H9 (cell line): ENCODE measurements at regions not wholly inside any gene's neighbourhood (a gene's known extent, or its start where the extent isn't known, plus 50 kb on each side); places are given as distances from the start of the nearest gene placed in this dataset.

Source experiments
- DNase-seq: peaks from one replicate; pipeline ENCODE4 v3.0.0-alpha.2; 2017
- H2AFZ ChIP-seq: one replicate; pipeline ENCODE4 v1.6.1; 2013; ENCODE audit warnings: mild to moderate bottlenecking, low read length, control low read depth, moderate library complexity
- H2AK5ac ChIP-seq: 2 replicates; pipeline ENCODE4 v1.6.1; 2013; ENCODE audit warnings: low read length, control low read depth, mixed read lengths; ENCODE audit not compliant: insufficient read length
- H2BK120ac ChIP-seq: one replicate; pipeline ENCODE4 v1.6.1; 2013; ENCODE audit warnings: low read depth, mild to moderate bottlenecking, low read length, control low read depth, inconsistent platforms; ENCODE audit not compliant: poor library complexity, severe bottlenecking
- H2BK12ac ChIP-seq: 2 replicates; pipeline ENCODE4 v1.6.1; 2013; ENCODE audit warnings: low read length, control low read depth, mixed read lengths, low read depth; ENCODE audit not compliant: insufficient read length
- H2BK15ac ChIP-seq: 2 replicates; pipeline ENCODE4 v1.6.1; 2013; ENCODE audit warnings: low read depth, low read length, control low read depth
- H2BK20ac ChIP-seq: one replicate; pipeline ENCODE4 v1.6.1; 2013; ENCODE audit warnings: low read depth, mild to moderate bottlenecking, low read length, control low read depth, inconsistent platforms; ENCODE audit not compliant: poor library complexity, severe bottlenecking
- H2BK5ac ChIP-seq: 2 replicates; pipeline ENCODE4 v1.6.1; 2013; ENCODE audit warnings: low read length, control low read depth, mixed read lengths; ENCODE audit not compliant: insufficient read length
- H3K14ac ChIP-seq: 2 replicates; pipeline ENCODE4 v1.6.1; 2013; ENCODE audit warnings: low read length, control low read depth; ENCODE audit not compliant: insufficient read depth
- H3K18ac ChIP-seq: 2 replicates; pipeline ENCODE4 v1.6.1; 2013; ENCODE audit warnings: low read depth, mild to moderate bottlenecking, mixed read lengths, low read length, control low read depth; ENCODE audit not compliant: insufficient read length
- H3K23ac ChIP-seq: 2 replicates; pipeline ENCODE4 v1.6.1; 2013; ENCODE audit warnings: low read length, control low read depth, mixed read lengths, low read depth; ENCODE audit not compliant: insufficient read length
- H3K23me2 ChIP-seq: 2 replicates; pipeline ENCODE4 v1.6.1; 2013; ENCODE audit warnings: low read depth, mild to moderate bottlenecking, mixed read lengths, low read length, control low read depth; ENCODE audit not compliant: insufficient read length, poor library complexity, severe bottlenecking
- H3K27ac ChIP-seq: 2 replicates; pipeline ENCODE4 v1.5.1; 2013; ENCODE audit warnings: low read length, control low read depth, mixed read lengths, low read depth; ENCODE audit not compliant: insufficient read length
- H3K27me3 ChIP-seq: 2 replicates; pipeline ENCODE4 v1.6.1; 2013; ENCODE audit warnings: low read length, control low read depth, inconsistent platforms; ENCODE audit not compliant: insufficient read depth
- H3K4ac ChIP-seq: 2 replicates; pipeline ENCODE4 v1.6.1; 2013; ENCODE audit warnings: low read depth, mild to moderate bottlenecking, control low read depth, inconsistent platforms, low read length, moderate library complexity
- H3K4me1 ChIP-seq: 2 replicates; pipeline ENCODE4 v1.6.1; 2013; ENCODE audit warnings: low read length, control low read depth, inconsistent platforms; ENCODE audit not compliant: insufficient read depth
- H3K4me2 ChIP-seq: 2 replicates; pipeline ENCODE4 v1.6.1; 2013; ENCODE audit warnings: low read length, control low read depth, mixed read lengths; ENCODE audit not compliant: insufficient read length, insufficient read depth
- H3K56ac ChIP-seq: 2 replicates; pipeline ENCODE4 v1.6.1; 2013; ENCODE audit warnings: low read depth, mild to moderate bottlenecking, mixed read lengths, low read length, control low read depth; ENCODE audit not compliant: insufficient read length
- H3K79me1 ChIP-seq: 2 replicates; pipeline ENCODE4 v1.6.1; 2013; ENCODE audit warnings: low read depth, mild to moderate bottlenecking, moderate library complexity, low read length, control low read depth, inconsistent platforms; ENCODE audit not compliant: insufficient read depth, poor library complexity, severe bottlenecking
- H3K79me2 ChIP-seq: 2 replicates; pipeline ENCODE4 v1.6.1; 2013; ENCODE audit warnings: low read length, control low read depth, inconsistent platforms; ENCODE audit not compliant: insufficient read depth
- H3K9ac ChIP-seq: 2 replicates; pipeline ENCODE4 v1.6.1; 2013; ENCODE audit warnings: low read length, control low read depth, mixed read lengths; ENCODE audit not compliant: insufficient read length; ENCODE audit errors: extremely low read depth
- H3K9me3 ChIP-seq: one replicate; pipeline ENCODE4 v1.6.1; 2013; ENCODE audit warnings: low read depth, low read length, inconsistent platforms; ENCODE audit not compliant: control insufficient read depth
- H3T11ph ChIP-seq: one replicate; pipeline ENCODE4 v1.6.1; 2013; ENCODE audit warnings: mild to moderate bottlenecking, low read length, control low read depth, inconsistent platforms
- H4K20me1 ChIP-seq: one replicate; pipeline ENCODE4 v1.6.1; 2013; ENCODE audit not compliant: control insufficient read depth, insufficient read length, insufficient read depth
- H4K5ac ChIP-seq: 2 replicates; pipeline ENCODE4 v1.6.1; 2013; ENCODE audit warnings: low read depth, mild to moderate bottlenecking, mixed read lengths, low read length, control low read depth; ENCODE audit not compliant: insufficient read length
- H4K8ac ChIP-seq: replicated peaks from 2 replicates; pipeline ENCODE4 v1.6.1; 2013; ENCODE audit warnings: low read length, control low read depth, mixed read lengths, low read depth; ENCODE audit not compliant: insufficient read length
- H4K91ac ChIP-seq: 2 replicates; pipeline ENCODE4 v1.6.1; 2013; ENCODE audit warnings: low read depth, mild to moderate bottlenecking, moderate library complexity, mixed read lengths, low read length, control low read depth; ENCODE audit not compliant: insufficient read length
- H3K27ac Mint-ChIP-seq, 3 experiments: 2 replicates in 2 of 3; 3 replicates in 1 of 3; pipeline ENCODE4 v1.8.0; 2020 to 2021; ENCODE audit warnings: mixed read lengths in 3 of 3, mild to moderate bottlenecking in 1 of 3, moderate library complexity in 1 of 3
- H3K27me3 Mint-ChIP-seq: 2 replicates; pipeline ENCODE4 v1.8.0; 2021; ENCODE audit warnings: low read depth, mild to moderate bottlenecking, moderate library complexity, mixed read lengths
- H3K36me3 Mint-ChIP-seq, 3 experiments: 2 replicates in 2 of 3; 3 replicates in 1 of 3; pipeline ENCODE4 v1.8.0; 2020 to 2021; ENCODE audit warnings: low read depth in 3 of 3, mixed read lengths in 3 of 3; ENCODE audit not compliant: insufficient read depth in 1 of 3
- H3K4me1 Mint-ChIP-seq, 2 experiments: 2 replicates each; pipeline ENCODE4 v1.8.0; 2020; ENCODE audit warnings: mixed read lengths in 2 of 2
- H3K4me3 Mint-ChIP-seq, 2 experiments: 2 replicates in 1 of 2; 3 replicates in 1 of 2; pipeline ENCODE4 v1.8.0; 2020 to 2021; ENCODE audit warnings: mild to moderate bottlenecking in 2 of 2, mixed read lengths in 2 of 2, moderate library complexity in 1 of 2
- H3K9me3 Mint-ChIP-seq, 2 experiments: 2 replicates in 1 of 2; 3 replicates in 1 of 2; pipeline ENCODE4 v1.8.0; 2020; ENCODE audit warnings: mild to moderate bottlenecking in 2 of 2, mixed read lengths in 2 of 2, moderate library complexity in 1 of 2
- WGBS: extraction: QIAGEN DNeasy Blood & Tissue Kit; methylation state at CpG from one replicate; pipeline ENCODE4 v1.1.7; 2013; ENCODE audit warnings: missing lambda C conversion rate, low lambda C conversion rate, mixed read lengths; ENCODE audit not compliant: insufficient read length; ENCODE audit errors: extremely low coverage; 5-methylcytosine and 5-hydroxymethylcytosine counted together
- TF ChIP-seq, protein P1 (sequence below): fragments of 200-600 bp; sonication (generic); conservative IDR thresholded peaks from 3 replicates; pipeline ENCODE4 v1.8.0; 2021; ENCODE audit warnings: antibody characterized with exemption, mild to moderate bottlenecking

DNA sequence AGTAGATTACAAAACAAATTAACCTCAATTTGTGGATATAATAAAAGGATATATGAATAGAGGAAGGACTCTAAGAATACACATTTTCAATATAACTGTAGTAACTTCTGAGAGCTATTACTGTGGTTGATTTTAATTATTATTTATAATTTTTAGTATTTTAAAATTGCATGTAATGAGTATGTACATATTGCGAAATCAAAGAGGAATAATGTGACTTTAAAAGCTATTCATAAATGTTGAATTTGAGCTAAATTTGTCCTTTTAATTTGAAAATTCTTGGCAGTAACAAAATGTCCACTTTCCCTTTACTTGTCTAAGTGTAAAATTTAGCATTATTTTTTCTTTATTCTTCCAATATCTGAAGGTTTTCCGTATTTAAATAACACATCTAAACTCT is 750.6 kb upstream of the PCDH15 start:
- H3K27me3 Mint-ChIP-seq = no peaks in the 10 kb centered on the region; the same call in 1 of the 2 replicates
- Histone ChIP-seq H3K23ac (no peak overlapping the region), H4K91ac (no peak overlapping the region), H4K20me1 (no peaks in the 10 kb centered on the region), H3K9ac (no peak overlapping the region), H4K5ac (no peak overlapping the region), H4K8ac (no peak overlapping the region), H2BK15ac (no peak overlapping the region), H3T11ph (no peak overlapping the region), H3K27ac (no peak overlapping the region), H3K56ac (no peak overlapping the region), H3K4me2 (no peak overlapping the region), H3K79me2 (no peaks in the 10 kb centered on the region), H2AFZ (no peak overlapping the region), H3K27me3 (no peaks in the 10 kb centered on the region), H3K14ac (no peak overlapping the region), H3K79me1 (no peaks in the 10 kb centered on the region), H3K18ac (no peak overlapping the region), H2AK5ac (no peak overlapping the region), H3K4me1 (no peaks in the 10 kb centered on the region), H2BK120ac (no peak overlapping the region), H2BK5ac (no peak overlapping the region), H2BK20ac (no peak overlapping the region), H3K4ac (no peak overlapping the region), H3K23me2 (no peaks in the 10 kb centered on the region), H2BK12ac (no peak overlapping the region), H3K9me3 (no peaks in the 10 kb centered on the region)
- no peaks in the 10 kb centered on the region for H3K4me1 Mint-ChIP-seq
- H3K4me3 Mint-ChIP-seq = no peak overlapping the region
- H3K9me3 Mint-ChIP-seq = no peaks in the 10 kb centered on the region; a peak in 1 of 5 replicates
- H3K27ac Mint-ChIP-seq = no peak overlapping the region
- H3K36me3 Mint-ChIP-seq = no peaks in the 10 kb centered on the region
- TF ChIP-seq, protein P1, sequence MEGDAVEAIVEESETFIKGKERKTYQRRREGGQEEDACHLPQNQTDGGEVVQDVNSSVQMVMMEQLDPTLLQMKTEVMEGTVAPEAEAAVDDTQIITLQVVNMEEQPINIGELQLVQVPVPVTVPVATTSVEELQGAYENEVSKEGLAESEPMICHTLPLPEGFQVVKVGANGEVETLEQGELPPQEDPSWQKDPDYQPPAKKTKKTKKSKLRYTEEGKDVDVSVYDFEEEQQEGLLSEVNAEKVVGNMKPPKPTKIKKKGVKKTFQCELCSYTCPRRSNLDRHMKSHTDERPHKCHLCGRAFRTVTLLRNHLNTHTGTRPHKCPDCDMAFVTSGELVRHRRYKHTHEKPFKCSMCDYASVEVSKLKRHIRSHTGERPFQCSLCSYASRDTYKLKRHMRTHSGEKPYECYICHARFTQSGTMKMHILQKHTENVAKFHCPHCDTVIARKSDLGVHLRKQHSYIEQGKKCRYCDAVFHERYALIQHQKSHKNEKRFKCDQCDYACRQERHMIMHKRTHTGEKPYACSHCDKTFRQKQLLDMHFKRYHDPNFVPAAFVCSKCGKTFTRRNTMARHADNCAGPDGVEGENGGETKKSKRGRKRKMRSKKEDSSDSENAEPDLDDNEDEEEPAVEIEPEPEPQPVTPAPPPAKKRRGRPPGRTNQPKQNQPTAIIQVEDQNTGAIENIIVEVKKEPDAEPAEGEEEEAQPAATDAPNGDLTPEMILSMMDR = no peak
- WGBS = no CpG with 5 or more reads among the region's 2 CpGs
- no peak for DNase-seq
